IMR-90 (cell line): ENCODE measurements at regions not wholly inside any gene's neighbourhood (a gene's known extent, or its start where the extent isn't known, plus 50 kb on each side); places are given as distances from the start of the nearest gene placed in this dataset.

Experiments used
- CEBPB ChIP-seq: IDR thresholded peaks from 2 replicates; pipeline ENCODE4 v1.6.1; 2012; ENCODE audit warnings: low read depth, low read length, improper control_type of control experiment
- CHD1 ChIP-seq: IDR thresholded peaks from 2 replicates; pipeline ENCODE4 v1.6.1; 2012; ENCODE audit warnings: low read depth, low read length, improper control_type of control experiment
- FOS ChIP-seq: fragments of 150-350 bp; IDR thresholded peaks from 2 replicates; pipeline ENCODE4 v1.6.1; 2016; ENCODE audit warnings: low read depth, low read length
- MAFK ChIP-seq: IDR thresholded peaks from 2 replicates; pipeline ENCODE4 v1.6.1; 2012; ENCODE audit warnings: low read depth, low read length, improper control_type of control experiment
- MXI1 ChIP-seq: IDR thresholded peaks from 2 replicates; pipeline ENCODE4 v1.6.1; 2012; ENCODE audit warnings: low read depth, mild to moderate bottlenecking, low read length, moderate library complexity, borderline replicate concordance
- POLR2A ChIP-seq: IDR thresholded peaks from 2 replicates; pipeline ENCODE4 v1.6.1; 2012; ENCODE audit warnings: mild to moderate bottlenecking, low read depth, low read length
- RAD21 ChIP-seq: IDR thresholded peaks from 2 replicates; pipeline ENCODE4 v1.6.1; 2012; ENCODE audit warnings: low read length, improper control_type of control experiment
- RFX5 ChIP-seq: IDR thresholded peaks from 2 replicates; pipeline ENCODE4 v1.8.0; 2012; ENCODE audit warnings: low read depth, mild to moderate bottlenecking, low read length, moderate library complexity
- SMC3 ChIP-seq: fragments of 150-350 bp; IDR thresholded peaks from 2 replicates; pipeline ENCODE4 v1.6.1; 2016; ENCODE audit warnings: low read depth, mild to moderate bottlenecking, antibody characterized with exemption, low read length, moderate library complexity
- TF ChIP-seq, protein P1 (sequence below): conservative IDR thresholded peaks from 2 replicates; pipeline ENCODE4 v1.5.1; 2012; ENCODE audit warnings: mild to moderate bottlenecking, low read depth, low read length, improper control_type of control experiment

DNA sequence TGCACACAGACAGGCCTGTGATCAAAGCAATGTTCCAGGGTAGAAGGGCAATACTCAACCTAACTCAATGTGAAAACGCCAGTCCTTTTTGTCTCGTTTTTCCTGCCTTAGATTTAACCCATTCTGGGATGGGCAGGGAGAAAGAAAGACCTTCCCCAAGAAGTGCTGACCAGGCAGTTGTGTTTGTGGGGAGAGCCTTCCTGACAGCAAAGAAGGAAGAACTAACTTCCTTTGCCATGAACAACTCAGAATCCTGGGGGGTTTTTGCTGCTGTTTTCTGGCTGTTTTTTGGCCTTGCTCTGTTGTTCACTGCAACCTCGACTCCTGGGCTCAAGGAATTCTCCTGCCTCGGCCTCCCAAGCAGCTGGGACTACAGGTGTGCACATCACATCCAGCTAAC is 112.0 kb upstream of the RAB4A start:
- TF ChIP-seq RAD21 (no peak), SMC3 (no peak), CEBPB (no peak), MXI1 (no peak), POLR2A (no peak), RFX5 (no peak), MAFK (peak; percentile 74), FOS (no peak), CHD1 (no peak)
- TF ChIP-seq, protein P1, sequence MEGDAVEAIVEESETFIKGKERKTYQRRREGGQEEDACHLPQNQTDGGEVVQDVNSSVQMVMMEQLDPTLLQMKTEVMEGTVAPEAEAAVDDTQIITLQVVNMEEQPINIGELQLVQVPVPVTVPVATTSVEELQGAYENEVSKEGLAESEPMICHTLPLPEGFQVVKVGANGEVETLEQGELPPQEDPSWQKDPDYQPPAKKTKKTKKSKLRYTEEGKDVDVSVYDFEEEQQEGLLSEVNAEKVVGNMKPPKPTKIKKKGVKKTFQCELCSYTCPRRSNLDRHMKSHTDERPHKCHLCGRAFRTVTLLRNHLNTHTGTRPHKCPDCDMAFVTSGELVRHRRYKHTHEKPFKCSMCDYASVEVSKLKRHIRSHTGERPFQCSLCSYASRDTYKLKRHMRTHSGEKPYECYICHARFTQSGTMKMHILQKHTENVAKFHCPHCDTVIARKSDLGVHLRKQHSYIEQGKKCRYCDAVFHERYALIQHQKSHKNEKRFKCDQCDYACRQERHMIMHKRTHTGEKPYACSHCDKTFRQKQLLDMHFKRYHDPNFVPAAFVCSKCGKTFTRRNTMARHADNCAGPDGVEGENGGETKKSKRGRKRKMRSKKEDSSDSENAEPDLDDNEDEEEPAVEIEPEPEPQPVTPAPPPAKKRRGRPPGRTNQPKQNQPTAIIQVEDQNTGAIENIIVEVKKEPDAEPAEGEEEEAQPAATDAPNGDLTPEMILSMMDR = no peak
